HG02840 (cell line): ENCODE measurements at regions not wholly inside any gene's neighbourhood (a gene's known extent, or its start where the extent isn't known, plus 50 kb on each side); places are given as distances from the start of the nearest gene placed in this dataset.
"Not testable (repeated sequence)": the region's sequence is repeated elsewhere in the genome, so short reads cannot be mapped to it uniquely, and the experiment has no call there.

Experiments used
- ATAC-seq: cut with Tn5 transposase; IDR thresholded peaks from one replicate; pipeline ENCODE4 v1.9.1; 2021; ENCODE audit warnings: mild to moderate bottlenecking, moderate library complexity, moderate number of reproducible peaks; ENCODE audit not compliant: unreplicated experiment, low FRiP score

DNA sequence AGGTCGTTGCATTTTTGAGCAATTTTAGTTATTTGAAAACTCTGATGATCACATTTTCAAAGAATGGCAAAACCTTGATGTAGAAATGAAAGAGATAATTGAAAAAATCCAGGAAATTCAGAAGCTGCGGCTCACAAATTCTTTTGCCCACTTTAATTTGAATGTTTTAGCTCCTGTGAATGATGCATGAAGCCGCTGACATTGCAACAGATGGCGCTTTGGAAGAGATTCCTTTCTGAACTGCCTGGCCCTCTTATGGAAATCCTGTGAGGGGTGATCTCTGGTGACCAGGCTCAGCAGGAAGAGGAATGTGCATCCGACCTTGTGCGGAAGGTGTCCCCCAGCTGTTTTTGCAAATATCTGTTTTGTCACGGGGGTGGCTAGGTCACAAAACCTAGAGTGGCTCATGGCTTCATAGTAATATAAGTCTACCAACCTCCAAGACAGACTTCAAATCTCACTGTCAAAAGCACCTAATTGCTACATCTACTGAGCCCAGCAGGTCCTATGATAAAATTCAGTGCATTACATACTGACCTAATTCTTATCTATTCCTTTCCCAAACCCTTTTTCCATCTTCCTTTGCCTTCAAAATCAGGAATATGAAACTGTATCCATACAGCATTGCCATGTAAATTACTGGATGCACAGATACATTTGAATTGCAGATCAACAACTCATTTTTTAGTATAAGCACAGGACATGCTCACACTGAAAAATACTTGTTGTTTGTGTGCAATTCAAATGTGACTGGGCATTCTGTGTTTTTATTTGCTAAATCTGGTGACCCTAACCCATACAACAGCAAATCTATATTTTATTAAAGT lies 412.7 kb downstream of the ETS1 start:
- ATAC-seq = no peak

DNA sequence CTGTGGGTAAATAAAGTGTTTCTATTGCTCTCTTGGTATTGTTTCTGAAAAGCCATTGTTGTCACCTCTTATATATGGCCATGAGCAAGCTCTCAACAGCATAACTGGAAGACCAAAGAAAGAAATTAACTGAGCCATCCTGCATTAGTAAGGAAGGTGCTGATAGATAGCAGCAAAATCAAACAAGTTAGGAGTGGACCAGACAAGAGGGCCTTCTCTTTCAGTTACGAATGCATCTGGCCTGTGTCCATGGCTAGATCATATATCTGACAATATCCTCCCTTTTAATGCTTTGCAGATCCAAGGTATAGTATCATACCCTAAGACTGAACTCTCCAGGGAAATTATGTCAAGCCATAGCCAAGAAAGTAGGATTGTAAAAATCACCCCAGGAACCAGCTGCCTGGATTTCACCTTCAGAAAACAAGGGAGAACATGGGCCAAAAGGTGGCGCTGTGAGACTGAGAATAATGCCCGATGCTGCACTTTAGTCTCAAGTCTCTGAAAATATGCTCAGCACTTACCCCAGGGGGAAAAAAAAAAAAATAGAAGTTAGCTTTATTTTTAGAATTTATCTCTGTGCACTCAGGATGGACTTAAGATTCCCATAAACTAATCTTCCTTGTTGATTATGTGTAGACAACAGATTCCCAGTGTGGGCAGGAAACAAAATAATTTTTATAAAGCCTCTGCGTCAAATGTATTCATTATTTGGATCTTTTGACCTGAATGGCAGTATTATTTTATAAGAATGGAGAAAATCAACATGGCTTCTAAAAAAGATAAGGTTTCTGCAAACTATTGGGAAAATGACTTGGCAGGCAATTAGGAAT lies 415.1 kb downstream of the ETS1 start:
- ATAC-seq = no peak

DNA sequence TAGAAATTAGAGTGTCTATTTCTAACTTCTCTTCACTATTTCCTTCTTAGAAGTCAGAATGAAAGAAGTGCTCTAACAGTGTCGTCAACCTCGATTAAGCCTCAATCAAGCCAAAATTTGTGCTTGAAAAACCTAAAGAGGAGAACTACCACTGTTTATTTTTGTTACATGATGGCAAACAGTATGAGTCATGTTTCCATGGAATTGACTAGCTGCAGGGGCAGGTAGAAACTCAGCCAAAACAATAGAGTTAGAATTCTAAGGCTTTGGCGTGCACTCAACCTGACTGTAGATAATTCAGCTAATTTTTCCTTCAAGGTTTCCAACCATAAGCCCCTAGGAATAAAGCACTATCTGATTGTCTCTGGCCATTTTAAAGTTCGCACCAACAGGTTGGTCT lies 415.9 kb downstream of the ETS1 start:
- no peak for ATAC-seq

DNA sequence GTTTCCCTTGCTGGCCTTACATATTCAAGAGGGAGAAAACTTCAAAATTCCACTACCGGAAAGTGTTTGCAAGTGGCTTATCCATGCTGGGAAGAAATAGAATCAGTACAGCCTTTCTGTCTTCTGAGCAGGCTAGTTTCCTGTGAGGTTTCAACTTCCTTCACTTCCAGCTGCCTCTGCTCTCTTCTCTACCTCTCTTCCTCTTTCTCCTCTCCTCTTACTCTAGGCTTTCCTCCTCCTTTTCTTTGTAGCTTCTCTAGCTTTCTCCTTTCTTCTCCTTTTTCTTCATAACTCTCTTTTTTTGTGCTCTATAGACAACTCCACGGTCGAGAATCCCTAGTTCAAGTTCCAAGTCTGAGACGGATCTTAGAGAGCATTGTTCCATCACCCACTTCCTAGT lies 421.8 kb downstream of the ETS1 start:
- no peak for ATAC-seq

DNA sequence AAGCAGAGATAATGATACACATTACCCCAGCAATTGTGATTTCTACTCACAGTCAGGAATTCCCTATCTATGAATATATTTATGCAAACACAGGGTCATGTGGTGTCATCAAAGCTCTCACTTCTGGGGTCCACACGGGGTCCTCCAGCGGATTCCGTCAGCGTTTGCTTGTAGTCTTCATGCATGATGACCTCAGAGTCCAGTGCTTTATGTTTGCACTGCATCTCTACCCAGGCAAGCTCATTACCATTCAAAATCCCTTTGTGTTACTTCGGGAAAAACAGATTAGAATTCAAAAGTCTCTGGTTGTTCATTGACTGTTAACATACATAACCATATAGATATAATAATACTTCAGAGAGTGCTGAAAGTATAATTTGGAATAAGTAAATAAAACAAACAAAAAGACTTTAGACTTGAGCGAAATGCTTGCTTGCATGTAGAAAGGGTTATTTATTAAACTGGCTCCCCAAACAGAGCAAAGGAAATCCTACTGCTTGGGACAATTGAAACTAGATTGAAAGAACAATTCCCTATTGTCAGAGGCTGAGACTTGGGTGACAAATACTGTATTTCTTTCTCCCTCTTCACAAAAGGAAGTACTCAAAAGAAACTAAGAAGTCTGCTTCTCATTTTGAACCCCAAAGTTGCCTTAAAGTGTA lies 423.1 kb downstream of the ETS1 start:
- no peak for ATAC-seq

DNA sequence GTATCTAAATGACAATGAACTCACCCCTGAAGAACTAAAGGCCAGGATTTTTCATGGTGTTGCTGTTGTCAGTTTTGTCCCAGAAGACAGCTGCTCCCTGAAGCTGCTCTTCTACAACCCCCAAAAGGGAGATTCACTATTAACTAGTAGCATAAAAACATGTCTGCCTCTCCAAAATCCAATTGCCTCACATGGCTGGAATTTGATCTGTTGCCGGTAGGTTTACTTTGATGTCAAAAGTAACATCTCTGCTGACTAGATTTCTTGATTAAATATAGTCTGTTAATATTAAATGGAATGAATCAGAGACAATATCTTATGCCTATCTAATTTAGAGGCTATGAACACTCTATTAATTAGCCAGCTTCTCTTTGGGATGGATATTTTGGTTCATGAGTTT lies 425.4 kb downstream of the ETS1 start:
- no peak for ATAC-seq

DNA sequence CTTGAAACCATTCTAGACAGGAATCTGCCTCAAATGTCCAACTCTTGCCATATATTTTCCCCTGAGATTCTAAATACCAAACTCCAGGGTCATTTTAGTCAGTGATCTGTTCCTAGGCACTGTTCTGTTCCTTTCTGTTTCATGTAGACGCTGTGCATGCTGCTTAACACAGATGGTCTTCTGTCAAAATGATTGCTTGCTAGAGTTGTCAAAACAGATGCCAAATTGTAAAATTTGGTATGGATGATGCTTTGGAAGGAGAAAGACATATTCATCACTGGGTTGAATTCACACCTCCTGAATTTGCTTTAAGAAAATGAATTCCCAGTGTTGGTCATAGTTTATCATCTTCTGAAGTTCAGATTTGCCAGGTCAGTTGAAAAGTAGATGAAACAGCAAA lies 425.9 kb downstream of the ETS1 start:
- no peak for ATAC-seq

DNA sequence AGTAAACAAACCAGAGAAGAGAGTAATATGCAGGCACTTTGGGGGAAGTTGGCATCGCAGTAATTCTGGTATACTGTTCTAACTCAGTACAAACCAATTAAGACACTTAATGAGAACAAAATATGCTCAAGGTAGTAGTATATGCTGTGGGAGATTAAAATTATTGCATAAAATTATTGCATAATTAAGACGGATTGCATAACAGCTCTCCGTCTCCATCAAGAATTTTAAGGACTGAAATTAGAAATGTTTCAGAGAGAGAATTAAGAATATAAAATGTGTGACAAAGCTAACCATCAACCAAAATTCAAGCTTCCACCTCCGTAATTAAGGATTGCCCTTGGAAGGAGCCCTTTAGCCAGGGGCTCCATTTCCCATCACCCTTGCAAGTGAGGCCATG lies 428.5 kb downstream of the ETS1 start:
- ATAC-seq = no peak

DNA sequence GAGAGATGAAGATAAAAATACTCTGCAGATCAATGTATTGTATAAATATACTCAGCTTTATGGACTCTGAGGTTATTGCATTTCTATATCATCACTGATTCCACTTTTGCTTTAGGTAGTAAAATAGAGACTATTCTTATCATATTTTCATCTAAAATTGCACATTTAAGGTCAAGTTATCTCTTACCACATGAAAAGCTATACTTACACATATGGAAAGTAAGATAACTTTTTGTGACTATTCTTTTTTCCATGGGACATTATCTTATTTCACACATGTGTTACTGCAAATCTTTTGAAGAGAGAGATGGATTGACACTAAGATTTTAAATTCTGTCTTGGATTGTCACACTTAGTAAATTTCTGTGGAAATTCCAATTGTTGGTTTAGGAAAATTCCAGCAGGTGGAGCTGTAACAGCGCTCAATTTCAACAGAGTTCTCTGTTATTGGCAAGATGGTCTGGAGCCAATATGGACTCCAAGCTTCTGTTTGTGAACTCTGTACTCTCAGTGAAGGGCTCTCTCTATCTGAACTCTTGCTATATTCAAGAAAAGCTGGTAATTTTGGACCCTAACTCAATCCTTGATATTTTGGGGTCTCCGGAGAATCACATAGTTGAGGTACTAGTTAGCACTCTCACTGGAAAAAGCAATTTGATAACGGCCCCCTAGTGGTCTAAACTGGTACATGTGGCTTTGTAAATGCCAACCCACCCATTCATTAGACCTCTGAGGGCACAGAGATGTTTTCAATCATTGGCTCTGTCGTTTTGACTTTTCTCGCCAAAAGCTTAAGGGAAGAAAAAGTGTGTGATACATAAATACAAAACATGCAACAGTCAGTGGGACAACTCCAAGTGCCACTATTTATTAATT lies 429.7 kb downstream of the ETS1 start:
- ATAC-seq = peak; percentile 71

DNA sequence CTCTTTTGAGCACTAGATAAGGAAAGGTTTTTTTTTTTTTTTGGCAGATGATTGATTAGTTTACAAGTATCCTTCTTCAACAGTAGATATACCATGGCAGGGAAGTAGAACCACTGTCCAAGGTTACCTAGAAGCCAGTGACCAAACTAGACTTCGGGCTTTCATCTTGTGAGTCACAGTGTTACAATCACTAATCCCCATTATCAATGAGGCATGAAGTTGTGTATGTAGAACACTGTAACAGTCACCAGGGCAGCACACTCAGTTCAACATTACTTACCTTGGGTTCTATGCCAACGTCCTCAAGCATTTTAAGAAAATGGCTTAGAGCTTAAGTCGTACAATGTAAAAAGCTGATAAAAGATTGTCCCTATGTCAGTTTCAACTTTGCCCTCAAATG lies 430.9 kb downstream of the ETS1 start:
- no peak for ATAC-seq

DNA sequence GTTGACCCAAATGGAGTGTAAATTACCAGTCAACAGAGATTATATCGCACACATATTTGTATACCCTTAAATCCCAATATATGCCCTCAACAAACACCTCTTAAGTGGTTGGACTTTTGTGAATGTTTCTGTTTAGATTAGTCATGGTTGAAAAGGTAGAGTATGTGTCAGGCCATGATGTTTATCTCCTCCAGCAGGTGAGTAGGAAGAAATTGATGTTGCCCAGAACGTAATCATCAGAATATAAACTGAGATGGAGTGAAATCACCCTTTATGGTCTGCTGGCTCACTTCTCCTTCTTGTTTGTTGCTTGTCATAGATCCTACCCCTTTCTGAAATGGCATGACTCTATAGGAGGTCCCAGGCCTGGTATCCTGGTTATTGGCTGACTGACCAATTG lies 431.8 kb downstream of the ETS1 start:
- no peak for ATAC-seq

DNA sequence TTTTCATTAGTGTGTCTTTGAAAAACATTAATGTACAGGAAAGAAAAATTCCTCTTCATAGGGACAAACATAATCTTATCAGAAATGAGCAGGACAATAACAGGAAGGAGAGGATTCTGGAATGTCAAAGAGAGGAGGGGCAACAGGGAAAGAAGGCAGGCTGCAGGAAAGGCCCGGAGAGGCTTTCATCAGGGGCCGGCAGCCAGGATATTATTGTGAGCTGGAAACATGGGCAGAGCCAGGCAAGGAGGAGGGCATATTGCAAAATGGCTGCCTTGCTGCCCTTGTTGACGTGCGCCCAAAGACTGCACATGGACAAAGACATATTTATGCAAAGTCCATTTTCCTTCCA lies 433.7 kb downstream of the ETS1 start:
- no peak for ATAC-seq

DNA sequence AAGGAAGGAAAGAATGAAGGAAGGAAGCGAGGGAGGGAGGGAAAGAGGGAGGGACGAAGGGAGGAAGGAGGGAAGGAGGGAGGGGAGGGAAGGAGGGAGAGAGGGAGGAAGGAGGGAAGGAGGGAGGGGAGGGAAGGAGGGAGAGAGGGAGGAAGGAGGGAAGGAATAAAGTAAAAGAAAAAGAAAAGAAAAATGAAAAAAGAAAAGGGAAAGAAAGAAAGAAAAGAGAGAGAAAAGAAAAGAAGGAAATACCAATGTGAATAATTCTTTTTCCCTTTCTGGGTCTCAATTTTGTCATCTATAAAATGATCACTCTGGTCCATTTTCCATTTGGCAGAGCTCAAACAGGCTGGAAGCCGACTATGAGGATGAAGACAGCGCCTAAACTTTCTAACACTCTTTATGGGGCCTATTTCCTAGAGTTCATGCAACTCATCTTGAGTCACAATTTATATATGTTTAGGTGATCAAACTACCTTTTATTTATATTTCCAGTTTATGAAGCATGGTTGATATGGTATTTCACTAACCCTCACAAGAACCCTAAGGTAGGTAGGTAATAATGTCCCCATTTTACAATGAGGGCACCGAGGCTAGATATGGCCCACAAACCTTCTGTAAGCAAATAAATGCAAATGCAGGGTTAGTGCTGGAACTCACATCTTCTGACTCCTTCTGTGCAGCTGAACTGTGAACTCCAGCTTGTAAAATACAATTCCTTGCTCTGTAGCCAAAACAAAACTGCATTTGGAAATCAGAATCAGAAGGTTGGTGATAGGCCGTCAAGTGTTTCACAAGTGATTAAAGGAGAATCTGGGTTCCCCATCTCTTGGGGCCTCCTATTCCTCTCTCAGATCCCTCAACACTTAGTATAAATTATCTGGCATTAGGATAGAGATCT lies 434.3 kb downstream of the ETS1 start:
- no peak for ATAC-seq

DNA sequence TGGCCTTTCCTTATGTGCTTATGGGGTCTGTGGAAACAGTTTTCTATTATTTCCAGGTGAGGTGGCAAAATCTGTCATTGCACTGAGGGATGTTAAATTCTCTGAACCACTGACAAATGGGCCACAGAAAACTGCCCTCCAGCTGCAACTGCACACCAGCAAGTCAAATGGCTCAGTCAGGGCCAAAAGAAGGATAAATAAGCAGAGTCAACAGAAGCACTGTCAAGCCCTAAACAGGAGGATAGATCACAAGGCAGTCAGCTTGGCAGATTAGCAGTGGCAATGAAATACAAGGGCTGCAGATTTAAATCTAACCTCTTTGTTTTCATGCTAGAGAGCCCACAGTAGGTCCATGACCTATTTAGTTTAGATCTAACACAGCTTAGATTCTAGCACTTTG lies 435.6 kb downstream of the ETS1 start:
- no peak for ATAC-seq

DNA sequence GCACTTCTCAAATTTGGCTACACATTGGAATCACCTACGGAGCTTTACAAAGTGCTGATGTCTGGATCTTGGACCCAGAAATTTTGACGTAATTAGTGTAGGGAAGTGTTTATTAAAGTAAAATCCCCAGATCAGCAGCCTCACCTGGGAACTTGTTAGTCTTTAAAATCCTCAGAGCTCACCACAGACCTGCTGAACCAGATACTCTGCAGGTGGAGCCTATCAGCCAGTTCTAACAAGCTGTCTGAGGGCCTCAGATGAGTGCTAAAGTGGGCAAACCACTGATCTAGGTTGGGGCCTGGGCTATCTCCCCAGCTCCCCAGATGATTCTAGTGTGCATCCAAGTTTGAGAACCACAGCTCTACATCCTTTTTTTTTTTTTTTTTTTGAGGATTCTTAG lies 436.0 kb downstream of the ETS1 start:
- no peak for ATAC-seq

DNA sequence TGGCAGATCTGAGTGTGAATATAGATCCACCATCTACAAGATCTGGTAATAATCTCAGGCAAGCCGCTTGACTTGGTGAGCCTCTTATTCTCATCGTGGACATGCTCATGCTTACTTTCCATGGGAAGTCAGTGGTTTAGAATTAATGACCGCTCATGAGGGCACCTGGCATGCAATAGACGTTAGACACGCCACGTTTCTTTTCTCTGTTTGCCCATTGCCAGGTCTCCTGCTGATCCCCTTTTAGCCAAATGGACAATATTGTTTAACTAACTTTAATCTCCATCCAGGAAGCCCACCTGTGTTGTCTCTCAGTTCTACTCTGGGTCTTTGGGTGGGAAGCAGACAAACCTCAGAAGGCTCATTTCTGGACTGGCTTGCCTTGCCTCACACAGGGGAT lies 439.1 kb downstream of the ETS1 start:
- no peak for ATAC-seq

DNA sequence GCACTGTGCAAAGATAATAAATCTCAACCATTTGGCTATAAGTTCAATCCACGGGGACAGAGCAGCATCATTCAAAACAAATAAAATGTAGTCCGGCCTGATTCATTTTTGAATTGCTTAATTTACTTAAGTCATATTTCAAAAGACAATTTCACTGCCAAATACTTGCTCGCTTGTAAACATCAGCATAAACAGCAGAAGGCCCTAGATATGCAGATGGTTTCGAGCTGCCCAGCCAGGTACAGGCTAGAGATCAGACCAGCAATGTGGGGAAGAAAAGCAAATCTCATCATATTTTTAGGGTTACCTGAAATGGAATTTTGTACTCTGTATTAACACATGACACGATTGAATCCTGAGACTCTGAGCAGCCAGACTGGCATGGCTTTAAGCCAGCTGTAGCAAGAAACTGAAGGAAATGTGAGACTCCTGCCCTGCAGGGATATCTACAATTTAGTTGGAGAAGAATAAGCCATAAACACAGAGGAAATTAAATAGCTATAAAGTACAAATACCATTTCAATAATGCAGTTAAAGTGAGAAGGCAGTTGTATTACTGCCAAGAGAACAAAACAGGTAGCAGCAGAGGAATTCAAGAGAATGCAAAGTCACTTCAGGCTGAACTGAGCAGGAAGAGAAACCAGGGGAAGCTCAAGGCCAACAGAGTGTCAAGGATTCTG lies 440.3 kb downstream of the ETS1 start:
- no peak for ATAC-seq

DNA sequence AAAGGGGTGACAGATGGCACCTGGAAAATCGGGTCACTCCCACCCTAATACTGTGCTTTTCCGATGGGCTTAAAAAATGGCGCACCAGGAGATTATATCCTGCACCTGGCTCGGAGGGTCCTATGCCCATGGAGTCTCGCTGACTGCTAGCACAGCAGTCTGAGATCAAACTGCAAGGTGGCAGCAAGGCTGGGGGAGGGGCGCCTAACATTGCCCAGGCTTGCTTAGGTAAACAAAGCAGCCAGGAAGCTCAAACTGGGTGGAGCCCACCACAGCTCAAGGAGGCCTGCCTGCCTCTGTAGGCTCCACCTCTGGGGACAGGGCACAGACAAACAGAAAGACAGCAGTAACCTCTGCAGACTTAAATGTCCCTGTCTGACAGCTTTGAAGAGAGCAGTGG lies 447.1 kb downstream of the ETS1 start:
- not testable (repeated sequence) for ATAC-seq

DNA sequence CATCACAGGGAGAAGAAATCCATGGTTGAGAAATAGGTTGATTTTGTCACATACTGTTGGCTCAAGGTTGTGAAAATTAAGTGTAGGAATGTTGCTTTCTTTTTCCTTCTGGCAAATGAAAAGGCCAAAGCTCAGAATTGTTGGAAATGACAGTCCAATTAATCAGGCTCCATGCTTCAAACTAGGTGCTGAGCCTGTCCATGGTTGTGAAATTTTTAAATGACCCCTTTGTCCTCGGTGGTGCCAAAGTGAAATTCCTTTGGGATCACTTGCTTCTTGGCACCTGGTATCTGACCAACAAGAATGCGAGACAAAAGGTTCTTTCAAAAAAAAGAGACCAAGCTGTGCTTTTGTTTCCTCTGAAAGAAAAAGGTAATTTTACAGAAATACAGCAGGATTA lies 451.9 kb downstream of the ETS1 start:
- ATAC-seq = no peak
